ENCODE measurements at regions not wholly inside any gene's neighbourhood (a gene's known extent, or its start where the extent isn't known, plus 50 kb on each side); places are given as distances from the start of the nearest gene placed in this dataset.

- no peak for TF ChIP-seq TSHZ2 (CRISPR knock-in tag; IDR thresholded peaks at IDR 0.05)
- TF ChIP-seq ESRRG (CRISPR knock-in tag; IDR thresholded peaks at IDR 0.05): no peak
- no peak for TF ChIP-seq ZFP30 (CRISPR knock-in tag; IDR thresholded peaks at IDR 0.05)
- TF ChIP-seq, protein P1, sequence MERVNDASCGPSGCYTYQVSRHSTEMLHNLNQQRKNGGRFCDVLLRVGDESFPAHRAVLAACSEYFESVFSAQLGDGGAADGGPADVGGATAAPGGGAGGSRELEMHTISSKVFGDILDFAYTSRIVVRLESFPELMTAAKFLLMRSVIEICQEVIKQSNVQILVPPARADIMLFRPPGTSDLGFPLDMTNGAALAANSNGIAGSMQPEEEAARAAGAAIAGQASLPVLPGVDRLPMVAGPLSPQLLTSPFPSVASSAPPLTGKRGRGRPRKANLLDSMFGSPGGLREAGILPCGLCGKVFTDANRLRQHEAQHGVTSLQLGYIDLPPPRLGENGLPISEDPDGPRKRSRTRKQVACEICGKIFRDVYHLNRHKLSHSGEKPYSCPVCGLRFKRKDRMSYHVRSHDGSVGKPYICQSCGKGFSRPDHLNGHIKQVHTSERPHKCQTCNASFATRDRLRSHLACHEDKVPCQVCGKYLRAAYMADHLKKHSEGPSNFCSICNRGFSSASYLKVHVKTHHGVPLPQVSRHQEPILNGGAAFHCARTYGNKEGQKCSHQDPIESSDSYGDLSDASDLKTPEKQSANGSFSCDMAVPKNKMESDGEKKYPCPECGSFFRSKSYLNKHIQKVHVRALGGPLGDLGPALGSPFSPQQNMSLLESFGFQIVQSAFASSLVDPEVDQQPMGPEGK (CRISPR knock-in tag; IDR thresholded peaks at IDR 0.05; ENCODE audit: borderline replicate concordance): no peak
- no peak for TF ChIP-seq SNAI2 (CRISPR knock-in tag; IDR thresholded peaks at IDR 0.05)
- no peak for TF ChIP-seq ZC3H10 (CRISPR knock-in tag; IDR thresholded peaks at IDR 0.05)
- no peak for TF ChIP-seq PPARA (CRISPR knock-in tag; IDR thresholded peaks at IDR 0.05; ENCODE audit: borderline replicate concordance)
- TF ChIP-seq ARNTL (CRISPR knock-in tag; IDR thresholded peaks at IDR 0.05; ENCODE audit: borderline replicate concordance, low read depth): no peak
- TF ChIP-seq ZNF8 (CRISPR knock-in tag; IDR thresholded peaks at IDR 0.05): no peak
- TF ChIP-seq RARB (CRISPR knock-in tag; IDR thresholded peaks at IDR 0.05): no peak
- no peak for TF ChIP-seq BACH2 (CRISPR knock-in tag; IDR thresholded peaks at IDR 0.05; ENCODE audit: borderline replicate concordance)
- TF ChIP-seq CSRNP3 (CRISPR knock-in tag; IDR thresholded peaks at IDR 0.05): no peak
These were observed 75.2 kb downstream of the LSM3 start for GRCh38 chr3:14253707-14254382.

Data from SK-N-SH treated with all-trans-retinoic acid at 6 μM for 48 hours (cell line).